GM04504 (cell line): ENCODE measurements at regions not wholly inside any gene's neighbourhood (a gene's known extent, or its start where the extent isn't known, plus 50 kb on each side); places are given as distances from the start of the nearest gene placed in this dataset.
"Not testable (repeated sequence)": the region's sequence is repeated elsewhere in the genome, so short reads cannot be mapped to it uniquely, and the experiment has no call there.

Experiments used
- DNase-seq: peaks from one replicate; pipeline ENCODE4 v3.0.0-alpha.2; 2012; ENCODE audit warnings: low read depth

DNA sequence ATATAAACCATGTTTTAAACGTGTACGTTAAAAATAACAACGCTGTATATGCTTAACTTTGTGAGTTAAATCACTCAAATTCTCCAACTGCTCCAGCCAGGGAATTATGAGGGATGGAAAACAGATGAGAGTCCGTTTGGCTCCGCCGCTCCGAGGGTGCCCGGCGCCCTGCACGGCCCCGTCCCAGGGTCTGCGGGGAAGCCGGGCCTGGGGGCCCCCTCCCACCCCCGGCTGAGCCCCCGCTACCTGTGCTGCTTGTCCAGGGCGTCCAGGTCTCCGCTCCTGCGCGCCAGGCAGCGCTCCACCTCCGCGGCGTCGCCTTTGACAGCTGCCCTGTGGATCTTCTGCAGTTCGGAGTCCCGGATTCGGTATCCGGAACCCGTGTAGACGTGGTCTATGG lies 415.5 kb downstream of the FOXD4L4 start:
- not testable (repeated sequence) for DNase-seq

GRCh38 chr9:66153021-66153725 lies 416.2 kb downstream of the FOXD4L4 start:
- peak; percentile 5 for DNase-seq

- DNase-seq, result not testable (repeated sequence)
Measured at GRCh38 chr9:66153971-66154691, 417.2 kb downstream of the FOXD4L4 start.

- DNase-seq, result not testable (repeated sequence)
Measured at GRCh38 chr9:66182316-66182715, 445.4 kb downstream of the FOXD4L4 start.

- DNase-seq, result not testable (repeated sequence)
Measured at GRCh38 chr9:66183648-66184047, 446.7 kb downstream of the FOXD4L4 start.

- DNase-seq, result not testable (repeated sequence)
Measured at GRCh38 chr9:66197199-66197598, 460.3 kb downstream of the FOXD4L4 start.

DNA sequence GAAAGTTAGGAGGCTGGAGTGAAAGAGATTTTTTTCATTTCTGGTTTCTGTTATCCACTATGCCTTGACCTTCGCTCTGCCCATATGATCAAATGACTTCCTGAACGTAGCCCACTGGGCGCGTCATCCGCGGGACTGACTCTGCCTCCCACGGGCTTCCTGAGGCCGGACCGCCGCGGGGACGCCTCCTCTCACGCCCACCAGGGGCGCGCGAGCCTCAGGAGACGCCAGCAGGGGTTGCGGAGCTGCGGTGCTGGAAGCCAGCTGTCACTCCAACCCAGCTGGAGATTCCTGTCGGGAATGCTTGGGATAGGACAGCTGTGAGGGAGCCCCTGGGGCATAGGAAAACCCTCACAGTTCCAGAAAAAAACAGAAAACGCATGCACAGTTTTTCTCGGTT lies 461.5 kb downstream of the FOXD4L4 start:
- not testable (repeated sequence) for DNase-seq

- DNase-seq, result not testable (repeated sequence)
Measured at GRCh38 chr9:66206617-66207016, 469.7 kb downstream of the FOXD4L4 start.

GRCh38 chr9:66207914-66208313 lies 471.0 kb downstream of the FOXD4L4 start:
- not testable (repeated sequence) for DNase-seq

- not testable (repeated sequence) for DNase-seq
Measured at GRCh38 chr9:66244763-66245162, 507.8 kb downstream of the FOXD4L4 start.

DNA sequence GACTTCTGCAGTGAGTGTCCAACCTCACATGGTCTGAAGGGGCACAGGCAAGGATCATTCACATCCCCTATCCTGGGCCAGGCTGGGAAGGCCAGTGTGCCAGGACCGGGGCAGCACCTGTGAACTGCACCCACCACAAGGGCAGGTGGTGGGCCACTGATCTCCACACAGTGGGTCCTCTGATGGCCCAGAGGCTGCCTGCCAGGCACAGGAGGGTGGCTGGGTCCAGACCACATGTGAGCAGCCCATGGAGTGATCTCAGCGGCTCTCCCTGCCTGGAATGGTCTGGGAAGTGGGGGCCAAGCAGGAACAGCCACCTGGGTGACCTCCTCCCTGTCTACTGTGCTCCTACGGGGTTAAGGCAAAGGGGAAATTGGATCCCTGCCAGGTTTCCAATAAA lies 508.5 kb downstream of the FOXD4L4 start:
- not testable (repeated sequence) for DNase-seq

DNA sequence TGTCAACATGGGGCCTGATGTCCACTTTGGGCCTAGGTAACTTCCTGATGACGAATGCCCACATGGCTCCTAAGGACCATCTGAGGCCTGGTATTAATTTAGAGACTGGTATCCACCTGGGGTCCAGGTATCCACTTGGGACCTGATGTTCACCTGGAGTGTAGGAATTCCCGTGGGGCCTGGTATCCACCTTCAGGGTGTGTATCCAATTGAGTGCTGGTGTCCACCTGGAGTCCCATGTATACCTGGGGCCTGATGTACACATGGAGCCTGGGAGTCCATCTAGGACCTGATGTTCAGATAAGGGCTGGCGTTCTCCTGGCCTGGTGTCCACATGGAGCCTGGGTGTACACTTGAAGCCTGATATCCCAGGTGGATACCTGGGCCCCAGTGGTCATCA lies 520.6 kb downstream of the FOXD4L4 start:
- not testable (repeated sequence) for DNase-seq

GRCh38 chr9:66261576-66261975 lies 524.6 kb downstream of the FOXD4L4 start:
- DNase-seq, result not testable (repeated sequence)

GRCh38 chr9:66263621-66264020 lies 526.7 kb downstream of the FOXD4L4 start:
- not testable (repeated sequence) for DNase-seq

DNA sequence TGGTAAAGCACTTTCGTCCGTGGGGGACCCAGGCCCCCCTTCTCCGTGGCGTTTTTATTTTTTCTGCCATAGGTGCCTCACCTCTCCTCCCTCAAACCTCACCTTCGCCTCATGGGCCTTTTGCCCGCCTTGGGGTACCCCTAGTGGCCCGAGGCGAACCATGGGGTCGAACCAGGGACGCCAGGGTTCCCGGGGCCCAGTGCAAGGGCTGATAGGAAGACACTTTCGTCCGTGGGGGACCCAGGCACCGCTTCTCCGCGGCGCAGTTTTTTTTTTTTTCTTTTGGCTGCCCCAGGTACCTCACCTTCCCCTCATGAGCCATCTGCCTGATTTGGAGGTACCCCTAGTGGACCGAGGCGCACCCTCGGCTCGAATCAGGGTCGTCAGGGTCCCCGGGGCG lies 527.8 kb downstream of the FOXD4L4 start:
- DNase-seq, result not testable (repeated sequence)

GRCh38 chr9:66266202-66266601 lies 529.3 kb downstream of the FOXD4L4 start:
- not testable (repeated sequence) for DNase-seq

GRCh38 chr9:66266856-66267430 lies 530.0 kb downstream of the FOXD4L4 start:
- not testable (repeated sequence) for DNase-seq

DNA sequence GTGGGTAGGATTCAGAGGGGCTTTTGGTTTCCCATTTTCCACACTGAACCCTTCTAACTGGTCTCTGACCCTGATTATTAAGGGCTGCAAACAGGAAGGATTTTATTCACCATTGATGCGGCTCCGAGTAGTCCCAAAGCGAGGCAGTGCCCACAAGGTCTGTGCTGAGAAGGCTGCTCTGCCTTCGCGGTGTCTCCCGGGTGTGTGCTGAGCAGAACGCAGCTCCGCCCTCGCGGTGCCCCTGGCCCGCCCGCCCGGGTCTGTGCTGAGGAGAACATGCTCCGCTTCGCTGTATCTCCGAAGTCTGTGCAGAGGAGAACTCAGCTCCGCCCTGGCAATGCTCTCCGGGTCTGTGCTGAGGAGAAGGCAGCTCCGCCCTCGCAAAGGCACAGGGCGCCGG lies 530.7 kb downstream of the FOXD4L4 start:
- DNase-seq, result not testable (repeated sequence)

DNA sequence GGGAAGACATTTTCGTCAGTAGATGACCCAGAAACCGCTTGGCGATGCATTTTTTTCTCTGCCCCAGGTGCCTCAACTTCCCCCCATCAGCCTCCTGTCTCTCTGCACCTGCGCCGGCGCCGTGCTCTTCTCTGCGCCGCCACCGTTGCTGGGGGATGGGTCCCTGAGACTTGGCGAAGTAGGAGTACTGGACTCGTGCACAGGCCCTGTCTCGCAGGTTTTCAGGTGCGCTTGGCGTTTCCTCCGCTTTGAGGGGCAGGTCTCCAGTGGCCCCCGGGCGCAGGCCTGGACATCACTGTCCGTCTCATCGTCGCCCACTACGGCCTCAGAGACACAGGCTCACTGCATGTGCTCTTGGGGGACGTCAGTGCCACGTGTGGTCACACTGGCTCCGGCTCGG lies 532.1 kb downstream of the FOXD4L4 start:
- DNase-seq, result not testable (repeated sequence)

DNA sequence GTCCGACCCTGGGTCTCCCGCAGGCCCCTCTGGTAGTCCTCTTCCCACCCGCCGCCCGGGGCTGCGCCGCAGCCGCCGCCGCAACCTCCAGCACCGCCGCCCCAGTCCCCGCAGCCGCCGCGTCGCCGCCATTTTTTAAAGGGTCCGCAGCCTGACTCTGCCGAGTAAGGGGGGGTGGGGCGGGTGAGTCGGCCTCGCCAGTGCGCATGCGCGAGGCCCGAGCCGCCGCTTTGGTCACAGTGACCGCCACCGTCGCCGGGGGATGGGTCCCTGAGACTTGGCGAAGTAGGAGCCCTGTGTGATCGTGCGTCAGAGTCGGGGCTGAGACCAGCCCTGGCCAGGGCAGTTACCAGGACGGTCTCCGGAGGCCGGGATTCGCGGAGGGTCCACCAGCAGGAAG lies 532.8 kb downstream of the FOXD4L4 start:
- DNase-seq, result not testable (repeated sequence)

GRCh38 chr9:66278809-66279208 lies 541.9 kb downstream of the FOXD4L4 start:
- DNase-seq, result not testable (repeated sequence)
